ENCODE measurements at regions not wholly inside any gene's neighbourhood (a gene's known extent, or its start where the extent isn't known, plus 50 kb on each side); places are given as distances from the start of the nearest gene placed in this dataset.

GRCh38 chr4:159543831-159544230 lies 441.0 kb downstream of the RAPGEF2 start:
- TF ChIP-seq POLR2A (IDR thresholded peaks at IDR 0.05) (no peak), POLR2AphosphoS5 (IDR thresholded peaks at IDR 0.05) (no peak), EP300 (IDR thresholded peaks at IDR 0.05) (no peak)
- TF ChIP-seq, protein P1, sequence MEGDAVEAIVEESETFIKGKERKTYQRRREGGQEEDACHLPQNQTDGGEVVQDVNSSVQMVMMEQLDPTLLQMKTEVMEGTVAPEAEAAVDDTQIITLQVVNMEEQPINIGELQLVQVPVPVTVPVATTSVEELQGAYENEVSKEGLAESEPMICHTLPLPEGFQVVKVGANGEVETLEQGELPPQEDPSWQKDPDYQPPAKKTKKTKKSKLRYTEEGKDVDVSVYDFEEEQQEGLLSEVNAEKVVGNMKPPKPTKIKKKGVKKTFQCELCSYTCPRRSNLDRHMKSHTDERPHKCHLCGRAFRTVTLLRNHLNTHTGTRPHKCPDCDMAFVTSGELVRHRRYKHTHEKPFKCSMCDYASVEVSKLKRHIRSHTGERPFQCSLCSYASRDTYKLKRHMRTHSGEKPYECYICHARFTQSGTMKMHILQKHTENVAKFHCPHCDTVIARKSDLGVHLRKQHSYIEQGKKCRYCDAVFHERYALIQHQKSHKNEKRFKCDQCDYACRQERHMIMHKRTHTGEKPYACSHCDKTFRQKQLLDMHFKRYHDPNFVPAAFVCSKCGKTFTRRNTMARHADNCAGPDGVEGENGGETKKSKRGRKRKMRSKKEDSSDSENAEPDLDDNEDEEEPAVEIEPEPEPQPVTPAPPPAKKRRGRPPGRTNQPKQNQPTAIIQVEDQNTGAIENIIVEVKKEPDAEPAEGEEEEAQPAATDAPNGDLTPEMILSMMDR (IDR thresholded peaks at IDR 0.05): no peak

All from gastroesophageal sphincter (tissue), 3 donors.